Smooth muscle cell of the brain vasculature (primary cell): ENCODE measurements at regions not wholly inside any gene's neighbourhood (a gene's known extent, or its start where the extent isn't known, plus 50 kb on each side); places are given as distances from the start of the nearest gene placed in this dataset.
"Not testable (repeated sequence)": the region's sequence is repeated elsewhere in the genome, so short reads cannot be mapped to it uniquely, and the experiment has no call there.

ENCODE experiments used
- DNase-seq: peaks from one replicate; pipeline ENCODE4 v3.0.0-alpha.2; 2012; ENCODE audit warnings: low read depth, low spot score

- no peak for DNase-seq
Observed at GRCh38 chr2:14047491-14047890, 585.0 kb upstream of the LRATD1 start.

- no peak for DNase-seq
Observed at GRCh38 chr2:14051401-14051800, 581.1 kb upstream of the LRATD1 start.

- DNase-seq: no peak
Observed at GRCh38 chr2:14053105-14053504, 579.4 kb upstream of the LRATD1 start.

- DNase-seq: no peak
Observed at GRCh38 chr2:14064346-14064745, 568.2 kb upstream of the LRATD1 start.

GRCh38 chr2:14072338-14072737, 560.2 kb upstream of the LRATD1 start:
- DNase-seq: no peak

GRCh38 chr2:14074691-14075090, 557.8 kb upstream of the LRATD1 start:
- no peak for DNase-seq

- no peak for DNase-seq
Observed at GRCh38 chr2:14079576-14079975, 552.9 kb upstream of the LRATD1 start.

GRCh38 chr2:14081521-14081920, 551.0 kb upstream of the LRATD1 start:
- no peak for DNase-seq

- no peak for DNase-seq
Observed at GRCh38 chr2:14082640-14083039, 549.9 kb upstream of the LRATD1 start.

GRCh38 chr2:14094592-14094991, 537.9 kb upstream of the LRATD1 start:
- DNase-seq: no peak

- not testable (repeated sequence) for DNase-seq
Observed at GRCh38 chr2:14099101-14099500, 533.4 kb upstream of the LRATD1 start.

- no peak for DNase-seq
Observed at GRCh38 chr2:14114275-14114674, 518.2 kb upstream of the LRATD1 start.

- no peak for DNase-seq
Observed at GRCh38 chr2:14120376-14120775, 512.1 kb upstream of the LRATD1 start.

GRCh38 chr2:14123436-14124103, 508.9 kb upstream of the LRATD1 start:
- no peak for DNase-seq

GRCh38 chr2:14125624-14126293, 506.8 kb upstream of the LRATD1 start:
- DNase-seq: no peak

- DNase-seq: no peak
Observed at GRCh38 chr2:14126846-14127245, 505.7 kb upstream of the LRATD1 start.

GRCh38 chr2:14127765-14128164, 504.8 kb upstream of the LRATD1 start:
- DNase-seq: no peak

GRCh38 chr2:14132386-14132785, 500.1 kb upstream of the LRATD1 start:
- DNase-seq: no peak

GRCh38 chr2:14134771-14135170, 497.7 kb upstream of the LRATD1 start:
- no peak for DNase-seq

GRCh38 chr2:14136030-14136429, 496.5 kb upstream of the LRATD1 start:
- DNase-seq: no peak

- no peak for DNase-seq
Observed at GRCh38 chr2:14137643-14138042, 494.9 kb upstream of the LRATD1 start.

- no peak for DNase-seq
Observed at GRCh38 chr2:14140009-14140550, 492.4 kb upstream of the LRATD1 start.

GRCh38 chr2:14143435-14143834, 489.1 kb upstream of the LRATD1 start:
- DNase-seq: no peak
